D721Med (cell line): ENCODE measurements at regions not wholly inside any gene's neighbourhood (a gene's known extent, or its start where the extent isn't known, plus 50 kb on each side); places are given as distances from the start of the nearest gene placed in this dataset.

Source experiments
- DNase-seq: peaks from one replicate; pipeline ENCODE4 v3.0.0; 2011; ENCODE audit warnings: low spot score; ENCODE audit not compliant: insufficient read length
- FAIRE-seq: peaks from 2 replicates; lab custom pipeline; 2011; peaks lifted over from hg19 to GRCh38; lab: Jason Lieb, UNC
- TF ChIP-seq, protein P1 (sequence below): IDR thresholded peaks from 2 replicates; pipeline ENCODE4 v1.5.1; 2012; ENCODE audit warnings: mild to moderate bottlenecking, control low read depth; ENCODE audit not compliant: insufficient read depth; ENCODE audit errors: missing control alignments

GRCh38 chr12:113684908-113685782 lies 213.5 kb upstream of the LHX5 start:
- DNase-seq (no peak), FAIRE-seq (no peak)
- TF ChIP-seq, protein P1, sequence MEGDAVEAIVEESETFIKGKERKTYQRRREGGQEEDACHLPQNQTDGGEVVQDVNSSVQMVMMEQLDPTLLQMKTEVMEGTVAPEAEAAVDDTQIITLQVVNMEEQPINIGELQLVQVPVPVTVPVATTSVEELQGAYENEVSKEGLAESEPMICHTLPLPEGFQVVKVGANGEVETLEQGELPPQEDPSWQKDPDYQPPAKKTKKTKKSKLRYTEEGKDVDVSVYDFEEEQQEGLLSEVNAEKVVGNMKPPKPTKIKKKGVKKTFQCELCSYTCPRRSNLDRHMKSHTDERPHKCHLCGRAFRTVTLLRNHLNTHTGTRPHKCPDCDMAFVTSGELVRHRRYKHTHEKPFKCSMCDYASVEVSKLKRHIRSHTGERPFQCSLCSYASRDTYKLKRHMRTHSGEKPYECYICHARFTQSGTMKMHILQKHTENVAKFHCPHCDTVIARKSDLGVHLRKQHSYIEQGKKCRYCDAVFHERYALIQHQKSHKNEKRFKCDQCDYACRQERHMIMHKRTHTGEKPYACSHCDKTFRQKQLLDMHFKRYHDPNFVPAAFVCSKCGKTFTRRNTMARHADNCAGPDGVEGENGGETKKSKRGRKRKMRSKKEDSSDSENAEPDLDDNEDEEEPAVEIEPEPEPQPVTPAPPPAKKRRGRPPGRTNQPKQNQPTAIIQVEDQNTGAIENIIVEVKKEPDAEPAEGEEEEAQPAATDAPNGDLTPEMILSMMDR: no peak

- TF ChIP-seq, protein P1: no peak
- FAIRE-seq: no peak
- no peak for DNase-seq
Measured at GRCh38 chr12:113684053-113684907, 212.6 kb upstream of the LHX5 start.

- TF ChIP-seq, protein P1: no peak
- DNase-seq (peak; percentile 46), FAIRE-seq (no peak)
Measured at GRCh38 chr12:113683574-113683973, 211.9 kb upstream of the LHX5 start.

GRCh38 chr12:113680868-113681267 lies 209.2 kb upstream of the LHX5 start:
- FAIRE-seq (no peak), DNase-seq (no peak)
- TF ChIP-seq, protein P1: no peak

DNA sequence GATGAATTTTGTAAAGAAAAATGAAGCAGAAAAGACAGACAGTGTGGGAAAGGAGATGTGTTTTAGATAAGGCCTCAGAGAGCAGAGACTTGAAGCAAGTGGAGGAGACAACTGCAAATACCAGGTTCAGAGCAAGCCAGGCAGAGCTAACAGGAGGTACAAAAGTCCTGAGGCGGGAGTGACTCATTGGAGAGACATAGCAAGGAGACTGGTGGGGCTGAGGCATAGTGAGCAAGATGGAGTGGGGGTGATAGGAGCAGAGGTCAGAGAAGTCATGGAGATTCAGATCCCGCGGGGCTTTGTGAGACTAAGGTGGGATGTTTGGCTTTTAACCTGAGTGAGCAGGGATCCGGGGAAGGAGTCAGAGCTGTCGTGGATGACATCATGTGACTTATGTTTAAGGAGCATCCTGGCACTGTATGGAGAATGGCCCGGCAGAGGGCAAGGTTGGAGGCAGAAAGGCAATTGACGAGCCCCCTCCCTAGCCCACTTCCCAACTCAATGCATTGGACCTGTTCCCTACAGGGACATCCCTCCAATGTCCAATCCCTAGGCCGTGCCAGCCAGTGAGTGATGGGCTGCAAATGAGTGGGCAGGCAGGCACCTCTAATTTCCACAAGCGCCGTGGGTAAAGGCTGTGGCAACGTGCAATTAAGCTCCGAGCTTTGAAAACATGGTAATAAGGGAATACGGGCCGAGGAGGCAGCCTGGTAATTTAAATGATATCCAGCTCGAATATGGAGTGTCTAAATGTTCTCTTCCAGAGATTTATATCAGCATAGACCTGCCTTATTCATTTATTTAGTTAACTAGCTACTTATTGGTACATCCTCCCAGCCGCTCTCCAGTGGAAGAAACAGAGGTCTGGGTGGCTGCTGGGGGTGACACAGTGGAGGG lies 206.8 kb upstream of the LHX5 start:
- DNase-seq: no peak
- no peak for FAIRE-seq
- TF ChIP-seq, protein P1: no peak

GRCh38 chr12:113676547-113676946 lies 204.9 kb upstream of the LHX5 start:
- TF ChIP-seq, protein P1: no peak
- DNase-seq (no peak), FAIRE-seq (no peak)
